ENCODE measurements at regions not wholly inside any gene's neighbourhood (a gene's known extent, or its start where the extent isn't known, plus 50 kb on each side); places are given as distances from the start of the nearest gene placed in this dataset.

DNA sequence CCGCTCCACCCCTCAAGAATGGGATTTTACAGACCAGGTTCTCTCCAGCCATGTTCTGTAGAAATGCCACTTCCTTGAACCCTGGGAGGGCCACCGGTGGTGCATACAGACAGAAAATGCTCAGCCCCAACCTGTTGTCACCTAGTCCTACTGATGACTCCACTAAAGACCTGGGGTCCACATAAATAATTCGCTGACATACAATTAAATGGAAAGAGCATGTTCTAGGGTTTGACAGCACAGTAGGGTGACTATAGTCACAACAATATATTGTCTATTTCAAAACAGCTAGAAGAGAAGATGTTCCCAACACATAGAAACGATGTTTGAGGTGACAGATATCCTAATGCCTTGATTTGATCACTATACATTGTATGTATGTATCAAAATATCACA lies 155.6 kb upstream of the NEBL start:
- TF ChIP-seq POLR2AphosphoS5 (IDR thresholded peaks at IDR 0.05; ENCODE audit: low read depth, low read length) (no peak), POLR2A (IDR thresholded peaks at IDR 0.05; ENCODE audit: low read depth, low read length) (no peak)

Data from GM12891 (cell line).